AG04450 (cell line): ENCODE measurements at regions not wholly inside any gene's neighbourhood (a gene's known extent, or its start where the extent isn't known, plus 50 kb on each side); places are given as distances from the start of the nearest gene placed in this dataset.

ENCODE experiments used
- CTCF ChIA-PET: fragments of 300-600, 350-600 bp; formaldehyde crosslinking; extraction: SDS; loops from one replicate; lab custom pipeline; 2022; ENCODE audit warnings: antibody characterized with exemption, inconsistent platforms; lab: Charles Lee
- POLR2A ChIA-PET: fragments of 350-600 bp; formaldehyde crosslinking; extraction: SDS; loops from one replicate; lab custom pipeline; 2021; ENCODE audit warnings: antibody characterized with exemption, inconsistent platforms; lab: Yijun Ruan, JAX
- DNase-seq: peaks from one replicate; pipeline ENCODE4 v3.0.0-alpha.2; 2011; ENCODE audit warnings: low read depth, low spot score
- H3K27ac ChIP-seq: one replicate; pipeline ENCODE4 v1.5.1; 2012; ENCODE audit warnings: low read depth, low read length, control low read depth
- H3K27me3 ChIP-seq: one replicate; pipeline ENCODE4 v1.6.0; 2012; ENCODE audit warnings: low read length; ENCODE audit not compliant: control insufficient read depth, insufficient read depth
- H3K4me3 ChIP-seq: 2 replicates; pipeline ENCODE4 v1.5.1; 2011; ENCODE audit warnings: mild to moderate bottlenecking, low read depth, low read length, control low read depth
- H3K9me3 ChIP-seq: 2 replicates; pipeline ENCODE4 v1.5.1; 2012; ENCODE audit warnings: low read length; ENCODE audit not compliant: control insufficient read depth, insufficient read depth
- CTCF ChIP-seq: IDR thresholded peaks from 2 replicates; pipeline ENCODE4 v1.5.1; 2011; ENCODE audit warnings: low read depth, low read length, control low read depth, inconsistent platforms

GRCh38 chr2:215754546-215754945 lies 258.8 kb downstream of the MREG start:
- Histone ChIP-seq H3K27ac (no peak overlapping the region), H3K9me3 (no peaks in the 10 kb centered on the region), H3K27me3 (no peaks in the 10 kb centered on the region), H3K4me3 (no peak overlapping the region)
- POLR2A ChIA-PET, result no interaction called here
- CTCF ChIA-PET, result interaction anchor here (0.6 kb wide), 1 partner anchor 51 kb away, joined by 5 read pairs; no protein-coding TSS in a partner anchor
- TF ChIP-seq CTCF, result no peak
- DNase-seq, result no peak

- no peak for DNase-seq
- no peaks in the 10 kb centered on the region for H3K9me3 ChIP-seq
- CTCF ChIA-PET, result no interaction called here
- POLR2A ChIA-PET, result no interaction called here
- no peak overlapping the region for H3K27ac ChIP-seq
- no peak overlapping the region for H3K4me3 ChIP-seq
- no peaks in the 10 kb centered on the region for H3K27me3 ChIP-seq
- no peak for TF ChIP-seq CTCF
Measured at GRCh38 chr2:215753808-215754207, 259.5 kb downstream of the MREG start.

- no peaks in the 10 kb centered on the region for H3K9me3 ChIP-seq
- no peak overlapping the region for H3K4me3 ChIP-seq
- CTCF ChIA-PET, result interaction anchor here (0.7 kb wide), 1 partner anchor 52 kb away, joined by 4 read pairs; no protein-coding TSS in a partner anchor
- TF ChIP-seq CTCF, result no peak
- H3K27ac ChIP-seq, result no peak overlapping the region
- DNase-seq, result no peak
- POLR2A ChIA-PET, result no interaction called here
- no peaks in the 10 kb centered on the region for H3K27me3 ChIP-seq
Measured at GRCh38 chr2:215752991-215753390, 260.4 kb downstream of the MREG start.

GRCh38 chr2:215752436-215752835 lies 260.9 kb downstream of the MREG start:
- CTCF ChIA-PET, result interaction anchor here (0.7 kb wide), 1 partner anchor 52 kb away, joined by 4 read pairs; no protein-coding TSS in a partner anchor
- POLR2A ChIA-PET, result no interaction called here
- no peak for DNase-seq
- Histone ChIP-seq H3K27me3 (no peaks in the 10 kb centered on the region), H3K9me3 (no peaks in the 10 kb centered on the region), H3K4me3 (no peak overlapping the region), H3K27ac (no peak overlapping the region)
- TF ChIP-seq CTCF, result no peak

GRCh38 chr2:215751911-215752272 lies 261.5 kb downstream of the MREG start:
- Histone ChIP-seq H3K4me3 (no peak overlapping the region), H3K27me3 (no peaks in the 10 kb centered on the region), H3K9me3 (no peaks in the 10 kb centered on the region), H3K27ac (no peak overlapping the region)
- ChIA-PET CTCF (interaction anchor here (1.3 kb wide), 1 partner anchor 36 kb away, joined by 3 read pairs; no protein-coding TSS in a partner anchor), POLR2A (interaction anchor here (0.6 to 1.1 kb wide), 6 partner anchors 12 to 150 kb away, joined by 3 to 4 read pairs (median 3); no protein-coding TSS in a partner anchor)
- no peak for TF ChIP-seq CTCF
- DNase-seq, result no peak
